DMS53 treated with DMSO at 0.1 percent for 48 hours (cell line): ENCODE measurements at regions not wholly inside any gene's neighbourhood (a gene's known extent, or its start where the extent isn't known, plus 50 kb on each side); places are given as distances from the start of the nearest gene placed in this dataset.

ENCODE experiments used
- DNase-seq: peaks from one replicate; lab custom pipeline; 2025; ENCODE audit not compliant: unreplicated experiment; lab: John Stamatoyannopoulos, UW

- no peak for DNase-seq
Measured at GRCh38 chr2:155095613-155096012, 397.1 kb downstream of the KCNJ3 start.

- DNase-seq, result no peak
Measured at GRCh38 chr2:155080373-155080772, 381.9 kb downstream of the KCNJ3 start.

- no peak for DNase-seq
Measured at GRCh38 chr2:155070489-155070888, 372.0 kb downstream of the KCNJ3 start.

GRCh38 chr2:155062922-155063258 is 364.4 kb downstream of the KCNJ3 start:
- DNase-seq, result no peak

GRCh38 chr2:155062250-155062921 is 363.9 kb downstream of the KCNJ3 start:
- no peak for DNase-seq

- no peak for DNase-seq
Measured at GRCh38 chr2:155060896-155061295, 362.4 kb downstream of the KCNJ3 start.

GRCh38 chr2:155054712-155055111 is 356.2 kb downstream of the KCNJ3 start:
- DNase-seq, result no peak

- no peak for DNase-seq
Measured at GRCh38 chr2:155043097-155043496, 344.6 kb downstream of the KCNJ3 start.

GRCh38 chr2:155035308-155035707 is 336.8 kb downstream of the KCNJ3 start:
- DNase-seq, result no peak

GRCh38 chr2:155033652-155034051 is 335.2 kb downstream of the KCNJ3 start:
- no peak for DNase-seq

GRCh38 chr2:155030296-155030695 is 331.8 kb downstream of the KCNJ3 start:
- no peak for DNase-seq

- no peak for DNase-seq
Measured at GRCh38 chr2:155026651-155027174, 328.2 kb downstream of the KCNJ3 start.

GRCh38 chr2:155023674-155024073 is 325.2 kb downstream of the KCNJ3 start:
- no peak for DNase-seq

- no peak for DNase-seq
Measured at GRCh38 chr2:155022531-155022930, 324.0 kb downstream of the KCNJ3 start.

- no peak for DNase-seq
Measured at GRCh38 chr2:155021618-155022017, 323.1 kb downstream of the KCNJ3 start.

- DNase-seq, result no peak
Measured at GRCh38 chr2:155020246-155020645, 321.8 kb downstream of the KCNJ3 start.

- no peak for DNase-seq
Measured at GRCh38 chr2:155010925-155011324, 312.4 kb downstream of the KCNJ3 start.

- no peak for DNase-seq
Measured at GRCh38 chr2:154995361-154995760, 296.9 kb downstream of the KCNJ3 start.

- DNase-seq, result no peak
Measured at GRCh38 chr2:154992826-154993225, 294.3 kb downstream of the KCNJ3 start.

GRCh38 chr2:154978710-154979109 is 280.2 kb downstream of the KCNJ3 start:
- DNase-seq, result no peak

GRCh38 chr2:154978244-154978643 is 279.7 kb downstream of the KCNJ3 start:
- no peak for DNase-seq

GRCh38 chr2:154974041-154974440 is 275.5 kb downstream of the KCNJ3 start:
- no peak for DNase-seq

- DNase-seq, result no peak
Measured at GRCh38 chr2:154963511-154963910, 265.0 kb downstream of the KCNJ3 start.
